H9 (cell line): ENCODE measurements at regions not wholly inside any gene's neighbourhood (a gene's known extent, or its start where the extent isn't known, plus 50 kb on each side); places are given as distances from the start of the nearest gene placed in this dataset.

ENCODE experiments used
- DNase-seq: peaks from one replicate; pipeline ENCODE4 v3.0.0-alpha.2; 2017
- H2AFZ ChIP-seq: one replicate; pipeline ENCODE4 v1.6.1; 2013; ENCODE audit warnings: mild to moderate bottlenecking, low read length, control low read depth, moderate library complexity
- H2AK5ac ChIP-seq: 2 replicates; pipeline ENCODE4 v1.6.1; 2013; ENCODE audit warnings: low read length, control low read depth, mixed read lengths; ENCODE audit not compliant: insufficient read length
- H2BK120ac ChIP-seq: one replicate; pipeline ENCODE4 v1.6.1; 2013; ENCODE audit warnings: low read depth, mild to moderate bottlenecking, low read length, control low read depth, inconsistent platforms; ENCODE audit not compliant: poor library complexity, severe bottlenecking
- H2BK12ac ChIP-seq: 2 replicates; pipeline ENCODE4 v1.6.1; 2013; ENCODE audit warnings: low read length, control low read depth, mixed read lengths, low read depth; ENCODE audit not compliant: insufficient read length
- H2BK15ac ChIP-seq: 2 replicates; pipeline ENCODE4 v1.6.1; 2013; ENCODE audit warnings: low read depth, low read length, control low read depth
- H2BK20ac ChIP-seq: one replicate; pipeline ENCODE4 v1.6.1; 2013; ENCODE audit warnings: low read depth, mild to moderate bottlenecking, low read length, control low read depth, inconsistent platforms; ENCODE audit not compliant: poor library complexity, severe bottlenecking
- H2BK5ac ChIP-seq: 2 replicates; pipeline ENCODE4 v1.6.1; 2013; ENCODE audit warnings: low read length, control low read depth, mixed read lengths; ENCODE audit not compliant: insufficient read length
- H3K14ac ChIP-seq: 2 replicates; pipeline ENCODE4 v1.6.1; 2013; ENCODE audit warnings: low read length, control low read depth; ENCODE audit not compliant: insufficient read depth
- H3K18ac ChIP-seq: 2 replicates; pipeline ENCODE4 v1.6.1; 2013; ENCODE audit warnings: low read depth, mild to moderate bottlenecking, mixed read lengths, low read length, control low read depth; ENCODE audit not compliant: insufficient read length
- H3K23ac ChIP-seq: 2 replicates; pipeline ENCODE4 v1.6.1; 2013; ENCODE audit warnings: low read length, control low read depth, mixed read lengths, low read depth; ENCODE audit not compliant: insufficient read length
- H3K23me2 ChIP-seq: 2 replicates; pipeline ENCODE4 v1.6.1; 2013; ENCODE audit warnings: low read depth, mild to moderate bottlenecking, mixed read lengths, low read length, control low read depth; ENCODE audit not compliant: insufficient read length, poor library complexity, severe bottlenecking
- H3K27ac ChIP-seq: 2 replicates; pipeline ENCODE4 v1.5.1; 2013; ENCODE audit warnings: low read length, control low read depth, mixed read lengths, low read depth; ENCODE audit not compliant: insufficient read length
- H3K27me3 ChIP-seq: 2 replicates; pipeline ENCODE4 v1.6.1; 2013; ENCODE audit warnings: low read length, control low read depth, inconsistent platforms; ENCODE audit not compliant: insufficient read depth
- H3K4ac ChIP-seq: 2 replicates; pipeline ENCODE4 v1.6.1; 2013; ENCODE audit warnings: low read depth, mild to moderate bottlenecking, control low read depth, inconsistent platforms, low read length, moderate library complexity
- H3K4me1 ChIP-seq: 2 replicates; pipeline ENCODE4 v1.6.1; 2013; ENCODE audit warnings: low read length, control low read depth, inconsistent platforms; ENCODE audit not compliant: insufficient read depth
- H3K4me2 ChIP-seq: 2 replicates; pipeline ENCODE4 v1.6.1; 2013; ENCODE audit warnings: low read length, control low read depth, mixed read lengths; ENCODE audit not compliant: insufficient read length, insufficient read depth
- H3K56ac ChIP-seq: 2 replicates; pipeline ENCODE4 v1.6.1; 2013; ENCODE audit warnings: low read depth, mild to moderate bottlenecking, mixed read lengths, low read length, control low read depth; ENCODE audit not compliant: insufficient read length
- H3K79me1 ChIP-seq: 2 replicates; pipeline ENCODE4 v1.6.1; 2013; ENCODE audit warnings: low read depth, mild to moderate bottlenecking, moderate library complexity, low read length, control low read depth, inconsistent platforms; ENCODE audit not compliant: insufficient read depth, poor library complexity, severe bottlenecking
- H3K79me2 ChIP-seq: 2 replicates; pipeline ENCODE4 v1.6.1; 2013; ENCODE audit warnings: low read length, control low read depth, inconsistent platforms; ENCODE audit not compliant: insufficient read depth
- H3K9ac ChIP-seq: 2 replicates; pipeline ENCODE4 v1.6.1; 2013; ENCODE audit warnings: low read length, control low read depth, mixed read lengths; ENCODE audit not compliant: insufficient read length; ENCODE audit errors: extremely low read depth
- H3K9me3 ChIP-seq: one replicate; pipeline ENCODE4 v1.6.1; 2013; ENCODE audit warnings: low read depth, low read length, inconsistent platforms; ENCODE audit not compliant: control insufficient read depth
- H3T11ph ChIP-seq: one replicate; pipeline ENCODE4 v1.6.1; 2013; ENCODE audit warnings: mild to moderate bottlenecking, low read length, control low read depth, inconsistent platforms
- H4K20me1 ChIP-seq: one replicate; pipeline ENCODE4 v1.6.1; 2013; ENCODE audit not compliant: control insufficient read depth, insufficient read length, insufficient read depth
- H4K5ac ChIP-seq: 2 replicates; pipeline ENCODE4 v1.6.1; 2013; ENCODE audit warnings: low read depth, mild to moderate bottlenecking, mixed read lengths, low read length, control low read depth; ENCODE audit not compliant: insufficient read length
- H4K8ac ChIP-seq: replicated peaks from 2 replicates; pipeline ENCODE4 v1.6.1; 2013; ENCODE audit warnings: low read length, control low read depth, mixed read lengths, low read depth; ENCODE audit not compliant: insufficient read length
- H4K91ac ChIP-seq: 2 replicates; pipeline ENCODE4 v1.6.1; 2013; ENCODE audit warnings: low read depth, mild to moderate bottlenecking, moderate library complexity, mixed read lengths, low read length, control low read depth; ENCODE audit not compliant: insufficient read length
- H3K27ac Mint-ChIP-seq, 3 experiments: 2 replicates in 2 of 3; 3 replicates in 1 of 3; pipeline ENCODE4 v1.8.0; 2020 to 2021; ENCODE audit warnings: mixed read lengths in 3 of 3, mild to moderate bottlenecking in 1 of 3, moderate library complexity in 1 of 3
- H3K27me3 Mint-ChIP-seq: 2 replicates; pipeline ENCODE4 v1.8.0; 2021; ENCODE audit warnings: low read depth, mild to moderate bottlenecking, moderate library complexity, mixed read lengths
- H3K36me3 Mint-ChIP-seq, 3 experiments: 2 replicates in 2 of 3; 3 replicates in 1 of 3; pipeline ENCODE4 v1.8.0; 2020 to 2021; ENCODE audit warnings: low read depth in 3 of 3, mixed read lengths in 3 of 3; ENCODE audit not compliant: insufficient read depth in 1 of 3
- H3K4me1 Mint-ChIP-seq, 2 experiments: 2 replicates each; pipeline ENCODE4 v1.8.0; 2020; ENCODE audit warnings: mixed read lengths in 2 of 2
- H3K4me3 Mint-ChIP-seq, 2 experiments: 2 replicates in 1 of 2; 3 replicates in 1 of 2; pipeline ENCODE4 v1.8.0; 2020 to 2021; ENCODE audit warnings: mild to moderate bottlenecking in 2 of 2, mixed read lengths in 2 of 2, moderate library complexity in 1 of 2
- H3K9me3 Mint-ChIP-seq, 2 experiments: 2 replicates in 1 of 2; 3 replicates in 1 of 2; pipeline ENCODE4 v1.8.0; 2020; ENCODE audit warnings: mild to moderate bottlenecking in 2 of 2, mixed read lengths in 2 of 2, moderate library complexity in 1 of 2
- CTCF ChIP-seq: fragments of 200-600 bp; sonication (generic); conservative IDR thresholded peaks from 3 replicates; pipeline ENCODE4 v1.8.0; 2021; ENCODE audit warnings: antibody characterized with exemption, mild to moderate bottlenecking

GRCh38 chr3:86887876-86888275, 103.1 kb downstream of the VGLL3 start:
- H3K23me2 ChIP-seq: no peaks in the 10 kb centered on the region
- no peaks in the 10 kb centered on the region for H3K79me1 ChIP-seq
- H3K27me3 ChIP-seq: no peaks in the 10 kb centered on the region
- no peak overlapping the region for H3K56ac ChIP-seq
- no peak overlapping the region for H2BK20ac ChIP-seq
- no peak overlapping the region for H3T11ph ChIP-seq
- Mint-ChIP-seq H3K36me3 (peaks cover 5 to 16% (median 7%) of the 10 kb centered on the region in 3 experiments; a peak in 5 of 7 replicates), H3K4me1 (peaks cover 40 to 42% of the 10 kb centered on the region in 2 experiments), H3K27ac (peak overlapping the region in 1 of 3 experiments; percentile 29; a peak in 1 of 7 replicates), H3K27me3 (no peaks in the 10 kb centered on the region), H3K9me3 (peaks cover 5 to 9% of the 10 kb centered on the region in 2 experiments), H3K4me3 (no peak overlapping the region)
- no peak overlapping the region for H2BK120ac ChIP-seq
- DNase-seq: no peak
- H3K79me2 ChIP-seq: no peaks in the 10 kb centered on the region
- no peak overlapping the region for H3K4me2 ChIP-seq
- no peaks in the 10 kb centered on the region for H4K20me1 ChIP-seq
- H4K8ac ChIP-seq: no peak overlapping the region
- H2AFZ ChIP-seq: no peak overlapping the region
- no peaks in the 10 kb centered on the region for H3K9me3 ChIP-seq
- H3K4me1 ChIP-seq: no peaks in the 10 kb centered on the region
- H4K5ac ChIP-seq: no peak overlapping the region
- no peak overlapping the region for H3K14ac ChIP-seq
- no peak overlapping the region for H3K9ac ChIP-seq
- no peak overlapping the region for H3K23ac ChIP-seq
- H2BK5ac ChIP-seq: no peak overlapping the region
- no peak overlapping the region for H2AK5ac ChIP-seq
- H3K4ac ChIP-seq: no peak overlapping the region
- no peak overlapping the region for H3K18ac ChIP-seq
- no peak for TF ChIP-seq CTCF
- no peak overlapping the region for H2BK12ac ChIP-seq
- no peak overlapping the region for H3K27ac ChIP-seq
- H2BK15ac ChIP-seq: no peak overlapping the region
- no peak overlapping the region for H4K91ac ChIP-seq
